ENCODE measurements at regions not wholly inside any gene's neighbourhood (a gene's known extent, or its start where the extent isn't known, plus 50 kb on each side); places are given as distances from the start of the nearest gene placed in this dataset.

DNA sequence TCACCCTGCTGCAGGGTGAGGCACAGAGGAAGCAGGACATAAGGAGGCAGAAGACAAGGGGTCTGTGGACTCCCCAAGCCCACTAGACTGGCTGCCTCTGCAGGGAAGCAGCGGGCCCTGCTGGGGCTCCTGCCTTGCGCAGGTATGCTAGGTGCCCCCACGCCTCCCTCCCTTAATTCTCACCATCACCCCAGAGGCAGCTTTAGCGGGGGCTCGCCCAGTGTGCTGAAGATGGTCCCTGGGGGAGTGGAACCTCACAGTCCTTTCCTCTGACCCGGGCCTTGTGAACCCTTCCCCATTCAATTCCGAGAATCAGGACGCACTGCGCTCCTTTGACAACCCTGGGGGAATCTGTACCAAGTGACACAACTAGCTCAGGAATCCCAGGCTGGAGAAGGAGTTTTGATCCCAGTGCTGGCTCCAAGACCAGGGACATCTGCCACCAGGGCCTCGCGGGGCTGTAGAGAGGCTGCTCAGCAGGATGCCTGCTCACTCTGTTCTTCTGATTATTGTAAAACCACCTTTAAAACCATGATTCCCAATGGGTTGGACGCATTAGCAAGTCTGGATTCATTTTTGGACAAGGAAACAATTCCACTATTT lies 468.4 kb downstream of the TCERG1L start:
- H3K4me3 ChIP-seq (ENCODE audit: low read depth, low read length): no peak overlapping the region
- TF ChIP-seq, protein P1, sequence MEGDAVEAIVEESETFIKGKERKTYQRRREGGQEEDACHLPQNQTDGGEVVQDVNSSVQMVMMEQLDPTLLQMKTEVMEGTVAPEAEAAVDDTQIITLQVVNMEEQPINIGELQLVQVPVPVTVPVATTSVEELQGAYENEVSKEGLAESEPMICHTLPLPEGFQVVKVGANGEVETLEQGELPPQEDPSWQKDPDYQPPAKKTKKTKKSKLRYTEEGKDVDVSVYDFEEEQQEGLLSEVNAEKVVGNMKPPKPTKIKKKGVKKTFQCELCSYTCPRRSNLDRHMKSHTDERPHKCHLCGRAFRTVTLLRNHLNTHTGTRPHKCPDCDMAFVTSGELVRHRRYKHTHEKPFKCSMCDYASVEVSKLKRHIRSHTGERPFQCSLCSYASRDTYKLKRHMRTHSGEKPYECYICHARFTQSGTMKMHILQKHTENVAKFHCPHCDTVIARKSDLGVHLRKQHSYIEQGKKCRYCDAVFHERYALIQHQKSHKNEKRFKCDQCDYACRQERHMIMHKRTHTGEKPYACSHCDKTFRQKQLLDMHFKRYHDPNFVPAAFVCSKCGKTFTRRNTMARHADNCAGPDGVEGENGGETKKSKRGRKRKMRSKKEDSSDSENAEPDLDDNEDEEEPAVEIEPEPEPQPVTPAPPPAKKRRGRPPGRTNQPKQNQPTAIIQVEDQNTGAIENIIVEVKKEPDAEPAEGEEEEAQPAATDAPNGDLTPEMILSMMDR (IDR thresholded peaks at IDR 0.05; ENCODE audit: low read depth, low read length): no peak
- no peak for DNase-seq (ENCODE audit: low read depth, low spot score)
- in situ Hi-C loops (cut with HindIII; ENCODE audit: low sequenced_read_pairs): no loop called here

DNA sequence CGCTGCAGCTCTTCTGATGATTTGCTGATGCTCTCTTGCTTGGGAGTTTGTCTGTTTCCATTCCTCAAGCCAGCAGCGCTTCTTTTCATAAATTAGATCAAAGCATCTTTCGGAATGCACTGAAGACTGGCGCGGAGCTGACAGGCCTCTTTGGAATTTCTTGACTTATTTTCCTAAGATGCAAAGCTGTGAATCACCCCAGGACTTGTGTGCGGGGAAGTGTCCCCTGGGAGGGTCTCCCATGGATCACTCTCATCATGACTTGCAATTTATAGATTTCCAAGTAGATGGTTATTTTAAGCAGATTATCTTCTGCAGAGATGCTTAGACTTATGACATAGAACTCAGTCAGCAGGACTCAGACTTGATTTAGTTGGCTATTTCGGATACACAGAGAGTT lies 467.2 kb downstream of the TCERG1L start:
- in situ Hi-C loops (cut with HindIII; ENCODE audit: low sequenced_read_pairs): no loop called here
- DNase-seq (ENCODE audit: low read depth, low spot score): no peak
- no peak overlapping the region for H3K4me3 ChIP-seq (ENCODE audit: low read depth, low read length)
- TF ChIP-seq, protein P1 (IDR thresholded peaks at IDR 0.05; ENCODE audit: low read depth, low read length): no peak

DNA sequence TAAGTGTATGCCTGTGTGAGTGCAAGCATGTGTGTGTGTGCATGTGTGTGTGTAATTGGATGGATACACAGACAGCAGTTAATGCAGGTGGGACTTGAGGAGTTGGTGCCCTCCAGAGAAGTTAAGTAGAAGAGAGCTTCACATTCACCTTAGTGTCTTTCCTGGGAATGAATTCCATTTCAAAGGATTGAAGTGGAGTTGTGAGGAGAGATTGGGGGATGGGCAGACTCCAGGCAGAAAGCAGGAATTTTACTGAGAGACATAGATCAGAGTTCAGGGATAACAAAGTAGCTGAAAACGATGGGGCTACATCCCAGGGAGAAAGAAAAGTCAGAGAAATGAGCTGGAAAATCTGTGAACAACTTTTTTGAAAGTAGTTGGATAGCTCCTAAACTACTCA lies 464.4 kb downstream of the TCERG1L start:
- TF ChIP-seq, protein P1 (IDR thresholded peaks at IDR 0.05; ENCODE audit: low read depth, low read length): no peak
- no peak overlapping the region for H3K4me3 ChIP-seq (ENCODE audit: low read depth, low read length)
- DNase-seq (ENCODE audit: low read depth, low spot score): no peak
- in situ Hi-C loops (cut with HindIII; ENCODE audit: low sequenced_read_pairs): no loop called here

DNA sequence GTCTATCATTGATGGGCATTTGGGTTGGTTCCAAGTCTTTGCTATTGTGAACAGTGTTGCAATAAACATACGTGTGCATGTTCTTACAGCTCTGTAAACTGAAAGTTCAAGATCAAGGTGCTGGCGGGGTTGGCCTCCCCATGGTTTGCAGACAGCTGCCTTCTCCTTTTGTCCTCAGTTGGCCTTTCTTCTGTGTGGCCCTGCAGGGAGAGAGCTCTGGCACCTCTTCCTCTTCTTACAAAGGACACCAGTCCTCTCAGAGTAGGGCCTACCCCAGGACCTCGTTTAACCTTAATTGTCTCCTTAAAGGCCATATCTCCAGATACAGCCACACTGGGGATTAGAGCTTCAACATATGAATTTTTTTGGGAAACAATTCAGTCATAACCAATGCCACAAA lies 462.7 kb downstream of the TCERG1L start:
- no peak for DNase-seq (ENCODE audit: low read depth, low spot score)
- TF ChIP-seq, protein P1 (IDR thresholded peaks at IDR 0.05; ENCODE audit: low read depth, low read length): no peak
- in situ Hi-C loops (cut with HindIII; ENCODE audit: low sequenced_read_pairs): no loop called here

DNA sequence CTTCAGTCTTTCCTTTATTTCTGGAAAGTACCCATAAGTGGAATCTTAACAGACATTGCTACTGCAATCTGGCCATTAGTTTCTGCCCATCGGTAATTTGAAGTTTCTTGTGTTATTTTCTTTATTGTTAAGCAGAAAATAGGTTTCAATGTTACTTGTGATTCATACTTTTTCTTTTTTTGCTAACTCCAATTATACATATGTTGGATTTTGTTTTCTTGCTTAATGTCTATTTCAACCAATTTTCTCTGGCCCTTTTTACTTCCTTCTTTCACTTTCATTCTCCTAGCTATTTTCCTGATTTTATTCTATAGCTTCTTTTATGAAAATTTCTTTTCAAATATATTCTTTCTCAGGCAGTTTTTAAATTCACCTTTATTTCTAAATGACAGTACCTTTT lies 457.4 kb downstream of the TCERG1L start:
- TF ChIP-seq, protein P1 (IDR thresholded peaks at IDR 0.05; ENCODE audit: low read depth, low read length): no peak
- peak; percentile 9 for DNase-seq (ENCODE audit: low read depth, low spot score)
- no peak overlapping the region for H3K4me3 ChIP-seq (ENCODE audit: low read depth, low read length)
- in situ Hi-C loops (cut with HindIII; ENCODE audit: low sequenced_read_pairs): no loop called here

More for the DNA sequence above, 462.7 kb downstream of the TCERG1L start:
- H3K4me3 ChIP-seq (ENCODE audit: low read depth, low read length): no peak overlapping the region

DNA sequence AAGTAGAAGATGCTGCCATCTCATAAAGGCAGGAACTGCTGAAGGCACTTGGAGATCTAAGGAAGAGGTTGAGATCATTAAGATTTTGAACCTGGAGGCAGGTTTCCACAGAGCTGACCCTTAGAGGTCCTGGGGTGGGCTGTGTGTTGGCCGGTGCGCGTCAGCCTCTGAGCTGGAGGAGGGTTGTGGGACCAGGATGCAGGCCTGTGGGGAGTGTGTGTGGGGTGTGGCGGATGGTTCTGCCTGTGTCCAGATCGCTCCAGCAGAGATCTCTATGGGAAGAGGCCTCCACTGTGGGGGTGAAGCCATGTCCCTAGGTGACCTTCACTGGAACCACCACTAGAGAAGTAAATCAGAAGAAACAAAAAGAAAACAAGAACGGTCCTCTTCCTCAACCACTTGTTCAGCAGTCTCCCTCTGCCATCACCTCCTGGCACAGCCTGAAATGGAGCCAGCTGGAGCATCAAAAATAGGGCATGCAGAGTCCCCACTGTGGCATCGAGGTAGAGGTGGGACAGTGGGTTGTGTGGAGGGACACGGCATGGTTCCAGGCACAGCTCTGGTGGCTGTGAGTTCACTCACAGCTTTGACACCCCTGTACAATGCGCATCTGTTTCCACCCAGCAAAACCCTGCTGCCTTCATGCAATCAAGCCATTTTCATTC lies 453.8 kb downstream of the TCERG1L start:
- in situ Hi-C loops (cut with HindIII; ENCODE audit: low sequenced_read_pairs): no loop called here
- no peak for DNase-seq (ENCODE audit: low read depth, low spot score)
- TF ChIP-seq, protein P1 (IDR thresholded peaks at IDR 0.05; ENCODE audit: low read depth, low read length): no peak
- no peak overlapping the region for H3K4me3 ChIP-seq (ENCODE audit: low read depth, low read length)
